Uterus (tissue), 3 donors: ENCODE measurements at regions not wholly inside any gene's neighbourhood (a gene's known extent, or its start where the extent isn't known, plus 50 kb on each side); places are given as distances from the start of the nearest gene placed in this dataset.

Experiments
- DNase-seq, 2 donors: peaks; one replicate each; pipeline ENCODE4 v3.0.0-alpha.2; 2019 to 2020
- H3K27ac ChIP-seq, 2 donors: fragments of 200-600 bp; sonication (generic); 1 replicate in 1 of 2; 2 replicates in 1 of 2; pipeline ENCODE4 v1.5.1; 2016 to 2018
- H3K27me3 ChIP-seq, 2 donors: fragments of 200-600 bp; sonication (generic); one replicate each; pipeline ENCODE4 v1.5.1; 2018 to 2019; ENCODE audit warnings: control low read depth in 1 of 2
- H3K36me3 ChIP-seq, 2 donors: fragments of 200-600 bp; sonication (generic); one replicate each; pipeline ENCODE4 v1.5.1; 2019; ENCODE audit warnings: control low read depth in 1 of 2
- H3K4me1 ChIP-seq, 2 donors: fragments of 200-600 bp; sonication (generic); one replicate each; pipeline ENCODE4 v1.5.1; 2018 to 2019; ENCODE audit warnings: control low read depth in 1 of 2
- H3K4me3 ChIP-seq, 2 donors: fragments of 200-600 bp; sonication (generic); 1 replicate in 1 of 2; 2 replicates in 1 of 2; pipeline ENCODE4 v1.5.1; 2018 to 2019; ENCODE audit warnings: mild to moderate bottlenecking in 1 of 2
- H3K9me3 ChIP-seq, 2 donors: fragments of 200-600 bp; sonication (generic); one replicate each; pipeline ENCODE4 v1.5.1; 2019; ENCODE audit warnings: control low read depth in 1 of 2
- CTCF ChIP-seq, 4 experiments: fragments of 200-600 bp in 2 of 4; fragments of 450-650 bp in 2 of 4; sonication (generic) in 2 of 4; IDR thresholded peaks; one replicate each; pipeline ENCODE4 v1.5.1; 2016 to 2019; ENCODE audit warnings: antibody characterized with exemption in 4 of 4, mild to moderate bottlenecking in 2 of 4, moderate library complexity in 1 of 4
- POLR2A ChIP-seq, 2 donors: fragments of 450-650 bp; IDR thresholded peaks; one replicate each; pipeline ENCODE4 v1.6.1; 2016; ENCODE audit warnings: antibody characterized with exemption in 2 of 2, mild to moderate bottlenecking in 1 of 2, moderate library complexity in 1 of 2
- intact Hi-C: fragments of 100-400 bp; cut with DNase I; formaldehyde crosslinking; loops from one replicate; pipeline ENCODE4 v1.15.1; 2023; ENCODE audit warnings: low total_unique reads
- donor health status: DM: yes; HTN: yes; CAD: no.

GRCh38 chr15:58246041-58246440 lies 107.9 kb downstream of the AQP9 start:
- H3K4me1 ChIP-seq: no peaks in the 10 kb centered on the region
- no peak for DNase-seq
- intact Hi-C loops: no loop called here
- TF ChIP-seq CTCF (IDR thresholded peaks at IDR 0.05): no peak
- no peak for TF ChIP-seq POLR2A (IDR thresholded peaks at IDR 0.05)
- H3K27me3 ChIP-seq: no peaks in the 10 kb centered on the region
- no peak overlapping the region for H3K4me3 ChIP-seq
- no peak overlapping the region for H3K27ac ChIP-seq
- H3K36me3 ChIP-seq: no peaks in the 10 kb centered on the region
- H3K9me3 ChIP-seq: no peaks in the 10 kb centered on the region

- no peaks in the 10 kb centered on the region for H3K9me3 ChIP-seq
- no peak overlapping the region for H3K27ac ChIP-seq
- H3K27me3 ChIP-seq: no peaks in the 10 kb centered on the region
- intact Hi-C loops: no loop called here
- no peaks in the 10 kb centered on the region for H3K36me3 ChIP-seq
- H3K4me3 ChIP-seq: no peak overlapping the region
- no peaks in the 10 kb centered on the region for H3K4me1 ChIP-seq
- DNase-seq: no peak
- TF ChIP-seq POLR2A (IDR thresholded peaks at IDR 0.05) (no peak), CTCF (IDR thresholded peaks at IDR 0.05) (no peak)
These were observed 110.0 kb downstream of the AQP9 start for GRCh38 chr15:58247855-58248842.

GRCh38 chr15:58249646-58250312 lies 111.6 kb downstream of the AQP9 start:
- Histone ChIP-seq H3K27me3 (no peaks in the 10 kb centered on the region), H3K4me1 (no peaks in the 10 kb centered on the region), H3K4me3 (no peak overlapping the region), H3K36me3 (no peaks in the 10 kb centered on the region), H3K9me3 (no peaks in the 10 kb centered on the region), H3K27ac (no peak overlapping the region)
- no peak for DNase-seq
- intact Hi-C loops: no loop called here
- no peak for TF ChIP-seq POLR2A (IDR thresholded peaks at IDR 0.05)
- no peak for TF ChIP-seq CTCF (IDR thresholded peaks at IDR 0.05)

GRCh38 chr15:58252586-58253323 lies 114.6 kb downstream of the AQP9 start:
- Histone ChIP-seq H3K4me3 (no peak overlapping the region), H3K27me3 (no peaks in the 10 kb centered on the region), H3K36me3 (no peaks in the 10 kb centered on the region), H3K9me3 (no peaks in the 10 kb centered on the region), H3K4me1 (no peaks in the 10 kb centered on the region), H3K27ac (no peak overlapping the region)
- DNase-seq: no peak
- no peak for TF ChIP-seq CTCF (IDR thresholded peaks at IDR 0.05)
- TF ChIP-seq POLR2A (IDR thresholded peaks at IDR 0.05): no peak
- intact Hi-C loops: no loop called here
